ENCODE measurements at regions not wholly inside any gene's neighbourhood (a gene's known extent, or its start where the extent isn't known, plus 50 kb on each side); places are given as distances from the start of the nearest gene placed in this dataset.

DNA sequence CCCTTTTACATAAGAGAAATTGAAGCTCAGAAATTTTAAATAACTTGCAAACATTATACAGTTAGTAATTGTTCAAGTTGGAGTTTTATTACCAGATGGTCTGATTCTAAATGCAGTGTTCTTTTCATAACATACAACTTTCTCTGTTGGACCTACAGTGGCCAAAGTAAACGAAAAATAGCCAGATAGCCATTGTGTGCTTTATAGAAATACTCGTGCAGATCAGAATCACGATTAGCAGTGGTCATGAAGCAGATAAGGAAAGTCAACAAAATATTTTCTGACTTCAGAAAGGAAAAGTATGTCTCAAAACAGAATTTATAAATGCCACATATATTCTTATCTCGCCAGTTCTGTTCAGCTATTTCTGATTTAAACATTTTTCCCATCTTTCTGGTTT lies 436.9 kb downstream of the CNTN6 start:
- Histone ChIP-seq H3K27ac (ENCODE audit: low read depth, low read length) (no peak overlapping the region), H3K36me3 (ENCODE audit: insufficient read depth, low read length) (no peaks in the 10 kb centered on the region), H3K4me1 (ENCODE audit: insufficient read depth, low read length) (no peaks in the 10 kb centered on the region), H3K4me3 (ENCODE audit: low read length in 2 of 2) (no peak overlapping the region), H3K9me3 (ENCODE audit: control insufficient read depth in 1 of 2, low read length in 2 of 2) (no peaks in the 10 kb centered on the region), H3K27me3 (ENCODE audit: insufficient read depth, low read length) (no peaks in the 10 kb centered on the region)
- no peak overlapping the region for H3K27ac Mint-ChIP-seq
- ChIA-PET CTCF (ENCODE audit: partially characterized antibody) (no interaction called here), POLR2A (ENCODE audit: partially characterized antibody) (no interaction called here)
- H3K9me3 Mint-ChIP-seq: peaks cover 0 to 14% (median 8%) of the 10 kb centered on the region in 8 donors
- intact Hi-C loops (cut with micrococcal nuclease): no loop called here
- H3K4me1 Mint-ChIP-seq: no peaks in the 10 kb centered on the region
- DNase-seq: no peak
- no peaks in the 10 kb centered on the region for H3K36me3 Mint-ChIP-seq
- H3K27me3 Mint-ChIP-seq: no peaks in the 10 kb centered on the region
- H3K4me3 Mint-ChIP-seq: no peak overlapping the region

- H3K9me3 Mint-ChIP-seq: peaks cover 2 to 23% (median 8%) of the 10 kb centered on the region in 8 donors
- no peaks in the 10 kb centered on the region for H3K4me1 Mint-ChIP-seq
- no peak for DNase-seq
- intact Hi-C loops (cut with micrococcal nuclease): no loop called here
- H3K9me3 ChIP-seq (ENCODE audit: control insufficient read depth in 1 of 2, low read length in 2 of 2): peaks cover 0 to 6% of the 10 kb centered on the region in 2 donors
- H3K36me3 Mint-ChIP-seq: no peaks in the 10 kb centered on the region
- ChIA-PET CTCF (ENCODE audit: partially characterized antibody) (no interaction called here), POLR2A (ENCODE audit: partially characterized antibody) (no interaction called here)
- H3K36me3 ChIP-seq (ENCODE audit: insufficient read depth, low read length): no peaks in the 10 kb centered on the region
- no peak overlapping the region for H3K4me3 ChIP-seq (ENCODE audit: low read length in 2 of 2)
- no peaks in the 10 kb centered on the region for H3K27me3 Mint-ChIP-seq
- H3K27ac Mint-ChIP-seq: no peak overlapping the region
- no peaks in the 10 kb centered on the region for H3K27me3 ChIP-seq (ENCODE audit: insufficient read depth, low read length)
- no peaks in the 10 kb centered on the region for H3K4me1 ChIP-seq (ENCODE audit: insufficient read depth, low read length)
- no peak overlapping the region for H3K4me3 Mint-ChIP-seq
- H3K27ac ChIP-seq (ENCODE audit: low read depth, low read length): no peak overlapping the region
These were observed 439.2 kb downstream of the CNTN6 start for GRCh38 chr3:1531981-1532380.

GRCh38 chr3:1532935-1533606 lies 440.2 kb downstream of the CNTN6 start:
- peaks cover 0 to 6% of the 10 kb centered on the region in 2 donors for H3K9me3 ChIP-seq (ENCODE audit: control insufficient read depth in 1 of 2, low read length in 2 of 2)
- intact Hi-C loops (cut with micrococcal nuclease): no loop called here
- no peak overlapping the region for H3K4me3 ChIP-seq (ENCODE audit: low read length in 2 of 2)
- ChIA-PET POLR2A (ENCODE audit: partially characterized antibody) (no interaction called here), CTCF (ENCODE audit: partially characterized antibody) (no interaction called here)
- Mint-ChIP-seq H3K4me3 (no peak overlapping the region), H3K36me3 (no peaks in the 10 kb centered on the region), H3K4me1 (no peaks in the 10 kb centered on the region), H3K27me3 (no peaks in the 10 kb centered on the region), H3K27ac (no peak overlapping the region), H3K9me3 (peaks cover 2 to 25% (median 8%) of the 10 kb centered on the region in 8 donors)
- no peaks in the 10 kb centered on the region for H3K36me3 ChIP-seq (ENCODE audit: insufficient read depth, low read length)
- H3K27me3 ChIP-seq (ENCODE audit: insufficient read depth, low read length): no peaks in the 10 kb centered on the region
- no peak overlapping the region for H3K27ac ChIP-seq (ENCODE audit: low read depth, low read length)
- no peak for DNase-seq
- no peaks in the 10 kb centered on the region for H3K4me1 ChIP-seq (ENCODE audit: insufficient read depth, low read length)

DNA sequence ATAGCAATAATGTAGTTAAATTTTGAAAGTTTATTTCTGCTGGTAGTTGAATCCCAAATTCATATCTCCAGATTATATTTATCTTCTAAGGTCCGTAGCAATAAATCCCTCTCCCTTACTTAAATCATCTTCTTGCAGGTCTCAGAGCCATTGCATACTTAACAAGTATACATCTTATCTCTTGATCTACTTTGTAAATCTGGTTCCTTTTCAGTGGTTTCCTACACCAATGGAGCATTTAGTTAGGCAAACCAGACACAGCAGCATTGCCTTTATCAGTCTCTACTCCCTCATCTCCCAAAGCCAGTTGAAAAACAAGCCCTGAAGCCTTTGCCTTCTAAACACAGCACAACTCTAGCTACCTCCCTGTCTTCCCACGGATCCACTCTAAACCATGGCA lies 440.9 kb downstream of the CNTN6 start:
- no peaks in the 10 kb centered on the region for H3K27me3 ChIP-seq (ENCODE audit: insufficient read depth, low read length)
- H3K4me1 ChIP-seq (ENCODE audit: insufficient read depth, low read length): no peaks in the 10 kb centered on the region
- Mint-ChIP-seq H3K4me1 (no peaks in the 10 kb centered on the region), H3K9me3 (peaks cover 2 to 26% (median 8%) of the 10 kb centered on the region in 8 donors), H3K36me3 (no peaks in the 10 kb centered on the region), H3K27ac (no peak overlapping the region), H3K27me3 (no peaks in the 10 kb centered on the region), H3K4me3 (no peak overlapping the region)
- DNase-seq: no peak
- no peaks in the 10 kb centered on the region for H3K36me3 ChIP-seq (ENCODE audit: insufficient read depth, low read length)
- POLR2A ChIA-PET (ENCODE audit: partially characterized antibody): no interaction called here
- H3K27ac ChIP-seq (ENCODE audit: low read depth, low read length): no peak overlapping the region
- intact Hi-C loops (cut with micrococcal nuclease): no loop called here
- peaks cover 0 to 6% of the 10 kb centered on the region in 2 donors for H3K9me3 ChIP-seq (ENCODE audit: control insufficient read depth in 1 of 2, low read length in 2 of 2)
- CTCF ChIA-PET (ENCODE audit: partially characterized antibody): no interaction called here
- H3K4me3 ChIP-seq (ENCODE audit: low read length in 2 of 2): no peak overlapping the region

DNA sequence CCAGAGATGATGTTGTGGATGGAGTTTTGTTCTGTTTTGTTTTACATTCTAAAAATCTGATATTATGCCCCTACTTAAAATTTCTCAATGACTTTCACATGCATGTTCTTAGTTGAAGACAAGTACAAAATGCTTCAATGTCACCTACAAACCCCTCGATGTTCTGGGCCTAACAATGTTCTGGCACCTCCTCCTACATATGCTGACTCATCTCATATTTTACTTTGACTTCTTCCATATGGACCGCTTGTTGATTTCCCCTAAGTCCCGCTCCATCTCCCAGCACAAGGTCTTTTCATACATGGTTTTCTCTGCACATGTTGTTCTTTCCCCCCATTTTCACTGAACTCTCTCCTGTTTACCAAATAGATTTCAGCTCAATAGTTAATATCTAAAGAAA lies 441.4 kb downstream of the CNTN6 start:
- Histone ChIP-seq H3K4me1 (ENCODE audit: insufficient read depth, low read length) (no peaks in the 10 kb centered on the region), H3K27me3 (ENCODE audit: insufficient read depth, low read length) (no peaks in the 10 kb centered on the region), H3K4me3 (ENCODE audit: low read length in 2 of 2) (no peak overlapping the region), H3K9me3 (ENCODE audit: control insufficient read depth in 1 of 2, low read length in 2 of 2) (peaks cover 0 to 6% of the 10 kb centered on the region in 2 donors), H3K36me3 (ENCODE audit: insufficient read depth, low read length) (no peaks in the 10 kb centered on the region), H3K27ac (ENCODE audit: low read depth, low read length) (no peak overlapping the region)
- Mint-ChIP-seq H3K36me3 (no peaks in the 10 kb centered on the region), H3K9me3 (peaks cover 2 to 29% (median 9%) of the 10 kb centered on the region in 8 donors), H3K27ac (no peak overlapping the region), H3K27me3 (no peaks in the 10 kb centered on the region), H3K4me1 (no peaks in the 10 kb centered on the region), H3K4me3 (no peak overlapping the region)
- ChIA-PET POLR2A (ENCODE audit: partially characterized antibody) (no interaction called here), CTCF (ENCODE audit: partially characterized antibody) (no interaction called here)
- intact Hi-C loops (cut with micrococcal nuclease): no loop called here
- no peak for DNase-seq

GRCh38 chr3:1535361-1535760 lies 442.5 kb downstream of the CNTN6 start:
- no peaks in the 10 kb centered on the region for H3K4me1 Mint-ChIP-seq
- no peaks in the 10 kb centered on the region for H3K36me3 Mint-ChIP-seq
- Histone ChIP-seq H3K4me3 (ENCODE audit: low read length in 2 of 2) (no peak overlapping the region), H3K9me3 (ENCODE audit: control insufficient read depth in 1 of 2, low read length in 2 of 2) (peaks cover 0 to 6% of the 10 kb centered on the region in 2 donors), H3K4me1 (ENCODE audit: insufficient read depth, low read length) (no peaks in the 10 kb centered on the region), H3K27ac (ENCODE audit: low read depth, low read length) (no peak overlapping the region), H3K27me3 (ENCODE audit: insufficient read depth, low read length) (no peaks in the 10 kb centered on the region), H3K36me3 (ENCODE audit: insufficient read depth, low read length) (no peaks in the 10 kb centered on the region)
- intact Hi-C loops (cut with micrococcal nuclease): no loop called here
- ChIA-PET POLR2A (ENCODE audit: partially characterized antibody) (no interaction called here), CTCF (ENCODE audit: partially characterized antibody) (no interaction called here)
- no peaks in the 10 kb centered on the region for H3K27me3 Mint-ChIP-seq
- peaks cover 2 to 29% (median 9%) of the 10 kb centered on the region in 8 donors for H3K9me3 Mint-ChIP-seq
- H3K27ac Mint-ChIP-seq: no peak overlapping the region
- no peak overlapping the region for H3K4me3 Mint-ChIP-seq
- DNase-seq: no peak

DNA sequence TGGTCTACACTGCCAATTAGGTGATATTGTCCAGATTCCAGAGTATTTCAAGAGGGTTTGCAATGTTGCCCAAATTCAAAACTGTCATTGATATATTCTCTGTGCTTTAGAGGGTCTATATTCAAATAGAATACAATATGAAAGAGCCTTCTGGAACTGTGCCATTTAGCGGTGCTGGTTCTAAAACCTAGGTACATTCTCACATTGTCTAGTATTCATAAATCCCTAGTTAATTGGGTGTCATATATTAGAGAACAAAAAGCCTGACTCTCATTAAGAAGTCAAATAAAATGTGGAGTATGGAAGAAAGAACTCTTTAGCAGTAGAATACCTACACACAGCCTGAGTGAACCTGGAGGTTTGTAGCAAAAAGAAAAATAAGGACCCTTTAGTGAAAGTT lies 447.9 kb downstream of the CNTN6 start:
- peaks cover 1 to 15% (median 4%) of the 10 kb centered on the region in 8 donors for H3K9me3 Mint-ChIP-seq
- Histone ChIP-seq H3K27ac (ENCODE audit: low read depth, low read length) (no peak overlapping the region), H3K36me3 (ENCODE audit: insufficient read depth, low read length) (no peaks in the 10 kb centered on the region), H3K9me3 (ENCODE audit: control insufficient read depth in 1 of 2, low read length in 2 of 2) (peaks cover 0 to 2% of the 10 kb centered on the region in 2 donors), H3K27me3 (ENCODE audit: insufficient read depth, low read length) (no peaks in the 10 kb centered on the region), H3K4me1 (ENCODE audit: insufficient read depth, low read length) (no peaks in the 10 kb centered on the region), H3K4me3 (ENCODE audit: low read length in 2 of 2) (no peak overlapping the region)
- CTCF ChIA-PET (ENCODE audit: partially characterized antibody): no interaction called here
- no peak for DNase-seq
- H3K27ac Mint-ChIP-seq: no peak overlapping the region
- no peaks in the 10 kb centered on the region for H3K27me3 Mint-ChIP-seq
- intact Hi-C loops (cut with micrococcal nuclease): no loop called here
- H3K4me3 Mint-ChIP-seq: no peak overlapping the region
- H3K4me1 Mint-ChIP-seq: no peaks in the 10 kb centered on the region
- POLR2A ChIA-PET (ENCODE audit: partially characterized antibody): no interaction called here
- no peaks in the 10 kb centered on the region for H3K36me3 Mint-ChIP-seq

DNA sequence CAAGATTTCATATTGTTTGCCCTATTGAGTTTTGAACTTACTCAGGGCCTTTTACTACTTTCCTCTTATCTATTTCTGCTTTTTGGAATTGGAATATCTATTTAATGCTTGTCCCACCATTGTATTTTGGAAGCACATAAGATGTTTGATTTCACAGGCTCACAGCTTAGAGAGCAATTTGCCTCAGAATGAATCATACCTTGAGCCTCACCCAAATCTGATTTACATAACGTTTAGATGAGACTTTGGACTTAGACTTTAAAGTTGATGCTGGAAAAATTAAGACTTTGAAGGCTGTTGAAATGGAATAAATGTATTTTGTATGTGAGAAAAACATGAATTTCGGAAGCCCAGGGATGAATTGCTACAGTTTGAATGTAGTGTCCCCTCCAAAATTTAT lies 458.9 kb downstream of the CNTN6 start:
- no peaks in the 10 kb centered on the region for H3K27me3 ChIP-seq (ENCODE audit: insufficient read depth, low read length)
- H3K27ac ChIP-seq (ENCODE audit: low read depth, low read length): no peak overlapping the region
- Mint-ChIP-seq H3K36me3 (no peaks in the 10 kb centered on the region), H3K4me1 (no peaks in the 10 kb centered on the region), H3K9me3 (peaks cover 0 to 7% (median 2%) of the 10 kb centered on the region in 8 donors), H3K27ac (no peak overlapping the region), H3K27me3 (no peaks in the 10 kb centered on the region), H3K4me3 (no peak overlapping the region)
- no peak for DNase-seq
- no peaks in the 10 kb centered on the region for H3K36me3 ChIP-seq (ENCODE audit: insufficient read depth, low read length)
- H3K9me3 ChIP-seq (ENCODE audit: control insufficient read depth in 1 of 2, low read length in 2 of 2): no peaks in the 10 kb centered on the region
- intact Hi-C loops (cut with micrococcal nuclease): no loop called here
- no peak overlapping the region for H3K4me3 ChIP-seq (ENCODE audit: low read length in 2 of 2)
- H3K4me1 ChIP-seq (ENCODE audit: insufficient read depth, low read length): no peaks in the 10 kb centered on the region
- POLR2A ChIA-PET (ENCODE audit: partially characterized antibody): no interaction called here
- CTCF ChIA-PET (ENCODE audit: partially characterized antibody): no interaction called here
